MCF 10A (cell line): ENCODE measurements at regions not wholly inside any gene's neighbourhood (a gene's known extent, or its start where the extent isn't known, plus 50 kb on each side); places are given as distances from the start of the nearest gene placed in this dataset.

ENCODE experiments used
- BruUV-seq: library from RNA; stranded (reverse); fragments of 400-500 nt; replicated peaks from 2 replicates; lab custom pipeline; 2021; lab: Mats Ljungman, UMichigan
- CTCF ChIA-PET: fragments of 300-600 bp; sonication (Branson Sonifier 250); formaldehyde crosslinking; extraction: SDS; loops from one replicate; lab custom pipeline; 2021; ENCODE audit warnings: antibody characterized with exemption, inconsistent platforms; lab: Yijun Ruan, JAX
- POLR2A ChIA-PET: fragments of 300-600, 350-650 bp; sonication (Branson Sonifier 250); formaldehyde crosslinking; extraction: SDS; loops from one replicate; lab custom pipeline; 2020; ENCODE audit warnings: antibody characterized with exemption, inconsistent platforms; lab: Yijun Ruan, JAX
- DNase-seq: peaks from one replicate; pipeline ENCODE4 v3.0.0-alpha.2; 2018; ENCODE audit not compliant: unreplicated experiment
- H3K27ac Mint-ChIP-seq: one replicate; pipeline ENCODE4 v1.8.0; 2022; ENCODE audit warnings: mild to moderate bottlenecking, low read depth, mixed read lengths; ENCODE audit not compliant: unreplicated experiment
- H3K27me3 Mint-ChIP-seq: one replicate; pipeline ENCODE4 v1.8.0; 2022; ENCODE audit warnings: mixed read lengths; ENCODE audit not compliant: insufficient read depth, unreplicated experiment
- H3K36me3 Mint-ChIP-seq: one replicate; pipeline ENCODE4 v1.8.0; 2022; ENCODE audit warnings: mild to moderate bottlenecking, moderate library complexity, mixed read lengths; ENCODE audit not compliant: insufficient read depth, unreplicated experiment
- H3K4me1 Mint-ChIP-seq: one replicate; pipeline ENCODE4 v1.8.0; 2022; ENCODE audit warnings: mixed read lengths; ENCODE audit not compliant: insufficient read depth, unreplicated experiment
- H3K4me3 Mint-ChIP-seq: one replicate; pipeline ENCODE4 v1.8.0; 2022; ENCODE audit warnings: mild to moderate bottlenecking, moderate library complexity, mixed read lengths; ENCODE audit not compliant: unreplicated experiment
- H3K9me3 Mint-ChIP-seq: one replicate; pipeline ENCODE4 v1.8.0; 2022; ENCODE audit warnings: mixed read lengths; ENCODE audit not compliant: unreplicated experiment
- intact Hi-C: fragments of 100-400 bp; cut with micrococcal nuclease; formaldehyde crosslinking; loops from 2 replicates; pipeline ENCODE4 v1.14.1; 2022
- TF ChIP-seq, protein P1 (sequence below): fragments of 200-600 bp; IDR thresholded peaks from one replicate; pipeline ENCODE4 v1.8.0; 2022; ENCODE audit warnings: antibody characterized with exemption, mild to moderate bottlenecking; ENCODE audit not compliant: unreplicated experiment

DNA sequence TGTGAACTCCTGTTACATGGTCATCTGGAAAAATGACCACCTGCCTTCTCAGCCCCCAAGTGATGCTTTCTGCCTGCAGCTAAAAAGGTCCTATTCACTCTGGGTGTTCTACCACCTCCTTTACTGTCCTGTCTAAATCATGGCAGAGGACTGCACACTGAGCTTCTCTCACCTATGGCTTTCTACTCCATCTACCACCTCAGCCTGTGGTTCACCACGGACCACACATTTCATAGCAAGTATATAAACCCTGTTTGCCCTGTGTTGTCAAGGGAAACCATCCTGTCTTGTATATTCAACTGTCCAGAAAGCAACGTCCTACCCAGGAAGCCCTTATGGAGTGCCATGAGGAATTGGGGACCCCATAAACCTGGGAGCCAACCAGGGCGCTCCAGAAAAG is 167.4 kb upstream of the ITGA1 start:
- no peaks in the 10 kb centered on the region for H3K9me3 Mint-ChIP-seq
- H3K27ac Mint-ChIP-seq, result no peak overlapping the region
- no TSS peak for BruUV-seq
- no peaks in the 10 kb centered on the region for H3K36me3 Mint-ChIP-seq
- peaks cover 78% of the 10 kb centered on the region for H3K27me3 Mint-ChIP-seq
- CTCF ChIA-PET, result no interaction called here
- DNase-seq, result no peak
- intact Hi-C loops, result no loop called here
- POLR2A ChIA-PET, result no interaction called here
- no peak overlapping the region for H3K4me3 Mint-ChIP-seq
- H3K4me1 Mint-ChIP-seq, result no peaks in the 10 kb centered on the region
- TF ChIP-seq, protein P1, sequence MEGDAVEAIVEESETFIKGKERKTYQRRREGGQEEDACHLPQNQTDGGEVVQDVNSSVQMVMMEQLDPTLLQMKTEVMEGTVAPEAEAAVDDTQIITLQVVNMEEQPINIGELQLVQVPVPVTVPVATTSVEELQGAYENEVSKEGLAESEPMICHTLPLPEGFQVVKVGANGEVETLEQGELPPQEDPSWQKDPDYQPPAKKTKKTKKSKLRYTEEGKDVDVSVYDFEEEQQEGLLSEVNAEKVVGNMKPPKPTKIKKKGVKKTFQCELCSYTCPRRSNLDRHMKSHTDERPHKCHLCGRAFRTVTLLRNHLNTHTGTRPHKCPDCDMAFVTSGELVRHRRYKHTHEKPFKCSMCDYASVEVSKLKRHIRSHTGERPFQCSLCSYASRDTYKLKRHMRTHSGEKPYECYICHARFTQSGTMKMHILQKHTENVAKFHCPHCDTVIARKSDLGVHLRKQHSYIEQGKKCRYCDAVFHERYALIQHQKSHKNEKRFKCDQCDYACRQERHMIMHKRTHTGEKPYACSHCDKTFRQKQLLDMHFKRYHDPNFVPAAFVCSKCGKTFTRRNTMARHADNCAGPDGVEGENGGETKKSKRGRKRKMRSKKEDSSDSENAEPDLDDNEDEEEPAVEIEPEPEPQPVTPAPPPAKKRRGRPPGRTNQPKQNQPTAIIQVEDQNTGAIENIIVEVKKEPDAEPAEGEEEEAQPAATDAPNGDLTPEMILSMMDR, result no peak

DNA sequence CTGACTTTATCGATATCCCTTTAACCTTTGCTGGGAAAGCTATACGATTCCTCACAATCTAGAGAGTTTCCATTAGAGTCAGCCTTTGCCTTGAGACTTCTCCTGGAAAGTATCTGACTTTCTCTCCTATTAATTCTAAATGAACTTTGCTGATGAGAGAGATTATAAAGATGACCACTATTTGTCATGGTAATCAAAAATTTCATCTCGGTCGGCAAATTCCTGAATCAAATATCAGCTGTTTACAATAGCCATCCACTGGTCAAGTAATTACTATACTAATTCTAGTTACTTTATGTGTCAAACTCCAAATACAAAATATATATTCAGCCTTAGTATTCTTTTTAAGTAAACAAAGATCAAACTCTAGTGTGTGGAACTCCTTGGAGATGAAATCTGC is 164.4 kb upstream of the ITGA1 start:
- no peak for DNase-seq
- no TSS peak for BruUV-seq
- intact Hi-C loops, result no loop called here
- POLR2A ChIA-PET, result no interaction called here
- Mint-ChIP-seq H3K4me1 (no peaks in the 10 kb centered on the region), H3K27me3 (peaks cover 94% of the 10 kb centered on the region), H3K27ac (no peak overlapping the region), H3K36me3 (no peaks in the 10 kb centered on the region), H3K4me3 (no peak overlapping the region), H3K9me3 (no peaks in the 10 kb centered on the region)
- CTCF ChIA-PET, result no interaction called here
- TF ChIP-seq, protein P1, result no peak

DNA sequence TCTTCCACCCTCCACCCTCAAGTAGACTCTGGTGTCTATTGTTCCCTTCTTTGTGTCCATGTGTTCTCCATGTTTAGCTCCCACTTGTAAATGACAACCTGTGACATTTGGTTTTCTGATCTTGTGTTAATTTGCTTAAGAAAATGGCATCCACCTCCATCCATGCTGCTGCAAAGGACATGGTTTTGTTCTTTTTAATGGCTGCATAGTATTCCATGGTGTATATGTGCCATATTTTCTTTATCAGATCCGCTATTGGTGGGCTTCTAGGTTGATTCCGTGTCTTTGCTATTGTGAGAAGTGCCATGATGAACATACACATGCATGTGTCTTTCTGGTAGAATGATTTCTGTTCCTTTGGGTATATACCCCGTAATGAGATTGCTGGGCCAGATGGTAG is 163.4 kb upstream of the ITGA1 start:
- POLR2A ChIA-PET, result no interaction called here
- no peak overlapping the region for H3K27ac Mint-ChIP-seq
- H3K9me3 Mint-ChIP-seq, result no peaks in the 10 kb centered on the region
- H3K36me3 Mint-ChIP-seq, result no peaks in the 10 kb centered on the region
- no peak overlapping the region for H3K4me3 Mint-ChIP-seq
- CTCF ChIA-PET, result no interaction called here
- BruUV-seq, result no TSS peak
- intact Hi-C loops, result no loop called here
- H3K4me1 Mint-ChIP-seq, result no peaks in the 10 kb centered on the region
- TF ChIP-seq, protein P1, result no peak
- H3K27me3 Mint-ChIP-seq, result peaks cover 95% of the 10 kb centered on the region
- no peak for DNase-seq

DNA sequence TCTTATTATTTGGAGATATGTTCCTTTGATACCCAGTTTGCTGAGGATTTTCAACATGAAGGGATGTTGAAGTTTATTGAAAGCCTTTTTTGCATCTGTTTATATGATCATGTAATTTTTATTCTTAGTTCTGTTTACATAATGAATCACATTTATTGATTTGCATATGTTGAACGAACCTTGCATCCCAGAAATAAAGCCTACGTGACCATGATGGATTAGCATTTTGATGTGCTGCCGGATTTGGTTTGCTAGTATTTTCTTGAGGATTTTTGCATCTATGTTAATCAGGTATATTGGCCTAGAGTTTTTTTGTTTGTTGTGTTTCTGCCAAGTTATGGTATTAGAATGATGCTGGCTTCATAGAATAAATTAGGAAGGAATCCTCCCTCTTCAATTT is 161.4 kb upstream of the ITGA1 start:
- intact Hi-C loops, result no loop called here
- no peaks in the 10 kb centered on the region for H3K9me3 Mint-ChIP-seq
- peaks cover 96% of the 10 kb centered on the region for H3K27me3 Mint-ChIP-seq
- no peak for DNase-seq
- H3K4me3 Mint-ChIP-seq, result no peak overlapping the region
- TF ChIP-seq, protein P1, result no peak
- ChIA-PET POLR2A (no interaction called here), CTCF (no interaction called here)
- H3K27ac Mint-ChIP-seq, result no peak overlapping the region
- H3K4me1 Mint-ChIP-seq, result no peaks in the 10 kb centered on the region
- BruUV-seq, result no TSS peak
- no peaks in the 10 kb centered on the region for H3K36me3 Mint-ChIP-seq
